PC-9 (cell line): ENCODE measurements at regions not wholly inside any gene's neighbourhood (a gene's known extent, or its start where the extent isn't known, plus 50 kb on each side); places are given as distances from the start of the nearest gene placed in this dataset.

Experiments used
- BruUV-seq: library from RNA; stranded (reverse); fragments of 400-500 nt; replicated peaks from 2 replicates; lab custom pipeline; 2021; lab: Mats Ljungman, UMichigan
- CTCF ChIA-PET: fragments of 300-600 bp; sonication (Branson Sonifier 250); formaldehyde crosslinking; loops from one replicate; lab custom pipeline; 2022; ENCODE audit warnings: antibody characterized with exemption; lab: Charles Lee
- POLR2A ChIA-PET: fragments of 300-600 bp; sonication (Branson Sonifier 250); formaldehyde crosslinking; loops from one replicate; lab custom pipeline; 2022; ENCODE audit warnings: antibody characterized with exemption; ENCODE audit not compliant: unreplicated experiment; lab: Charles Lee
- DNase-seq, 2 experiments: peaks; one replicate each; pipeline versions ENCODE4 v3.0.0 to v3.0.0-alpha.2; 2015 to 2022; ENCODE audit warnings: mixed read lengths in 1 of 2
- H2AFZ ChIP-seq: fragments of 200-600 bp; sonication (generic); 2 replicates; pipeline ENCODE4 v1.8.1; 2017; ENCODE audit warnings: antibody characterized with exemption
- H3F3A ChIP-seq: fragments of 200-600 bp; sonication (generic); 2 replicates; pipeline ENCODE4 v1.8.1; 2017; ENCODE audit warnings: antibody characterized with exemption, mild to moderate bottlenecking, low read depth; ENCODE audit not compliant: insufficient read depth
- H3K27ac ChIP-seq: fragments of 200-600 bp; sonication (generic); 2 replicates; pipeline ENCODE4 v1.6.1; 2016; ENCODE audit warnings: mixed run types
- H3K27me3 ChIP-seq: fragments of 200-600 bp; sonication (generic); 2 replicates; pipeline ENCODE4 v1.6.1; 2016; ENCODE audit warnings: low read depth, mixed run types; ENCODE audit not compliant: insufficient read depth
- H3K36me3 ChIP-seq: fragments of 200-600 bp; sonication (generic); 2 replicates; pipeline ENCODE4 v1.6.1; 2016; ENCODE audit warnings: low read depth, mixed run types
- H3K4me1 ChIP-seq: fragments of 200-600 bp; sonication (generic); replicated peaks from 2 replicates; pipeline ENCODE4 v1.6.1; 2016; ENCODE audit warnings: mixed run types; ENCODE audit not compliant: insufficient read depth
- H3K4me2 ChIP-seq: fragments of 200-600 bp; sonication (generic); 2 replicates; pipeline ENCODE4 v1.6.1; 2017; ENCODE audit warnings: mixed run types
- H3K4me3 ChIP-seq: fragments of 200-600 bp; sonication (generic); 2 replicates; pipeline ENCODE4 v1.6.1; 2016; ENCODE audit warnings: mixed run types
- H3K79me2 ChIP-seq: fragments of 200-600 bp; sonication (generic); 2 replicates; pipeline ENCODE4 v1.6.1; 2017; ENCODE audit warnings: low read depth, mixed run types
- H3K9me2 ChIP-seq: fragments of 200-600 bp; sonication (generic); 2 replicates; pipeline ENCODE4 v1.8.1; 2017; ENCODE audit warnings: mild to moderate bottlenecking; ENCODE audit not compliant: insufficient read depth
- H3K9me3 ChIP-seq: fragments of 200-600 bp; sonication (generic); 2 replicates; pipeline ENCODE4 v1.8.1; 2016; ENCODE audit warnings: low read depth; ENCODE audit not compliant: insufficient read depth
- H4K20me1 ChIP-seq: fragments of 200-600 bp; sonication (generic); 2 replicates; pipeline ENCODE4 v1.8.1; 2017; ENCODE audit not compliant: insufficient read depth
- EZH2 ChIP-seq: fragments of 200-600 bp; sonication (generic); IDR thresholded peaks from 2 replicates; pipeline ENCODE4 v1.8.0; 2017; ENCODE audit warnings: antibody characterized with exemption, low read depth
- intact Hi-C: fragments of 100-400 bp; cut with micrococcal nuclease; formaldehyde crosslinking; loops from one replicate; pipeline ENCODE4 v1.10.0; 2022; ENCODE audit not compliant: unreplicated experiment
- TF ChIP-seq, protein P1 (sequence below): fragments of 200-600 bp; sonication (generic); conservative IDR thresholded peaks from 2 replicates; pipeline ENCODE4 v1.6.1; 2017; ENCODE audit warnings: mixed run types, antibody characterized with exemption, mild to moderate bottlenecking, moderate library complexity

DNA sequence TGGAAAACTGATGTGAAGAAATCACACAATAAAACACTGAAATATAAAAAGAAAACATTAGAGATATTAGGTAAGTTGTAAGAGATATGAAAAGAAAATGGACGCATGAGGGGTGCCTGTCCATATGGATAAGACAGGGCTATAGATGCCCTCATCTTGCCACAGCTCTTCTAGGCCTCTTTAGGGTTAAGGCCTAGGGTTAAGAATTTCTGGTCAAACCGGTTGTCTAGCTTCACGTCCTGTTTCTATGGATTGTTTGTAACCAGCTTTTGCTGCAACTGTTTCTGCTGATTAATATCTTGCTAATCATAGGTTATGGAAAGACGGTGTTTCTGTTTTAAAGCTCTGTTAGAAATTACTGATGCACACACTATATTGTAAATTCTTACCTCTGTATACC is 389.9 kb upstream of the CTNND2 start:
- CTCF ChIA-PET, result interaction anchor here (0.7 kb wide), 1 partner anchor 51 kb away, joined by 3 read pairs; no protein-coding TSS in a partner anchor
- no TSS peak for BruUV-seq
- no peaks in the 10 kb centered on the region for H3F3A ChIP-seq
- H3K4me2 ChIP-seq, result no peak overlapping the region
- no peaks in the 10 kb centered on the region for H3K9me2 ChIP-seq
- TF ChIP-seq, protein P1, sequence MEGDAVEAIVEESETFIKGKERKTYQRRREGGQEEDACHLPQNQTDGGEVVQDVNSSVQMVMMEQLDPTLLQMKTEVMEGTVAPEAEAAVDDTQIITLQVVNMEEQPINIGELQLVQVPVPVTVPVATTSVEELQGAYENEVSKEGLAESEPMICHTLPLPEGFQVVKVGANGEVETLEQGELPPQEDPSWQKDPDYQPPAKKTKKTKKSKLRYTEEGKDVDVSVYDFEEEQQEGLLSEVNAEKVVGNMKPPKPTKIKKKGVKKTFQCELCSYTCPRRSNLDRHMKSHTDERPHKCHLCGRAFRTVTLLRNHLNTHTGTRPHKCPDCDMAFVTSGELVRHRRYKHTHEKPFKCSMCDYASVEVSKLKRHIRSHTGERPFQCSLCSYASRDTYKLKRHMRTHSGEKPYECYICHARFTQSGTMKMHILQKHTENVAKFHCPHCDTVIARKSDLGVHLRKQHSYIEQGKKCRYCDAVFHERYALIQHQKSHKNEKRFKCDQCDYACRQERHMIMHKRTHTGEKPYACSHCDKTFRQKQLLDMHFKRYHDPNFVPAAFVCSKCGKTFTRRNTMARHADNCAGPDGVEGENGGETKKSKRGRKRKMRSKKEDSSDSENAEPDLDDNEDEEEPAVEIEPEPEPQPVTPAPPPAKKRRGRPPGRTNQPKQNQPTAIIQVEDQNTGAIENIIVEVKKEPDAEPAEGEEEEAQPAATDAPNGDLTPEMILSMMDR, result no peak
- TF ChIP-seq EZH2, result no peak
- no peak for DNase-seq
- no peaks in the 10 kb centered on the region for H3K79me2 ChIP-seq
- no peak overlapping the region for H3K4me3 ChIP-seq
- no peaks in the 10 kb centered on the region for H3K36me3 ChIP-seq
- H4K20me1 ChIP-seq, result no peaks in the 10 kb centered on the region
- POLR2A ChIA-PET, result no interaction called here
- H2AFZ ChIP-seq, result no peak overlapping the region
- no peak overlapping the region for H3K27ac ChIP-seq
- H3K9me3 ChIP-seq, result peaks cover 16% of the 10 kb centered on the region; the same call in 1 of the 2 replicates
- H3K27me3 ChIP-seq, result no peaks in the 10 kb centered on the region
- intact Hi-C loops, result no loop called here
- H3K4me1 ChIP-seq, result no peaks in the 10 kb centered on the region

DNA sequence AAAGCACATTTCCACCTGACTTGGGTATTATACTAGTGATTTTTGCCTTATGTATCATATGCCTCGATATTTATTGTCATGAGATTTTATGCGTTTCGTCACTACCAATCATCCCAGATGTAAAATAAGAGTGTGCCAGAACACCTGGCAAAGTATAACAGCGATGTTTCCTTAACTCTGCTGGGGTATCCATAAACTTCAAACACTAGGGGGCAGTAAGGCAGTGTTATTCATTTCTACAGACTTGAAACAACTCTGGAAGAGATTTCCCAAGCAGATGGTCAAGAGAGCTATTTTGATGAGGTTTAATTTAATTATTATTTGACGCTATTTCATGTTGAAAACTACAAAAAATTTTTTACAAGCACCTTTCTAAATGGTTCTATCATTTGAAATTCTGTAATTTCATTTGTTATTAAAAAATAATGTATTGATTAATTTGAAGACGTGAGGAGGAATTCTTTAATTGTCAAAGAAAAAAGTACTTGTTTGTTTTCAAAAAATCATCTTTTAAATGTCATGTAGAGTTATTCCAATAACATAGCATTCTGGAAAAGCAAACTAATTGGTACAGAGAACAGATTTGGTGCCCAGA is 388.5 kb upstream of the CTNND2 start:
- Histone ChIP-seq H3K4me2 (no peak overlapping the region), H3K9me2 (no peaks in the 10 kb centered on the region), H3K27me3 (no peaks in the 10 kb centered on the region), H3K4me3 (no peak overlapping the region), H4K20me1 (no peaks in the 10 kb centered on the region), H2AFZ (no peak overlapping the region), H3K27ac (no peak overlapping the region), H3K79me2 (no peaks in the 10 kb centered on the region), H3K4me1 (no peaks in the 10 kb centered on the region), H3K9me3 (peaks cover 16% of the 10 kb centered on the region; the same call in 1 of the 2 replicates), H3F3A (no peaks in the 10 kb centered on the region), H3K36me3 (no peaks in the 10 kb centered on the region)
- intact Hi-C loops, result loop anchor here (2.0 kb wide), 2 partner anchors 1186 to 1664 kb away; no protein-coding TSS in a partner anchor
- ChIA-PET CTCF (no interaction called here), POLR2A (no interaction called here)
- TF ChIP-seq, protein P1, result peak; percentile 72
- TF ChIP-seq EZH2, result no peak
- no peak for DNase-seq
- BruUV-seq, result no TSS peak

DNA sequence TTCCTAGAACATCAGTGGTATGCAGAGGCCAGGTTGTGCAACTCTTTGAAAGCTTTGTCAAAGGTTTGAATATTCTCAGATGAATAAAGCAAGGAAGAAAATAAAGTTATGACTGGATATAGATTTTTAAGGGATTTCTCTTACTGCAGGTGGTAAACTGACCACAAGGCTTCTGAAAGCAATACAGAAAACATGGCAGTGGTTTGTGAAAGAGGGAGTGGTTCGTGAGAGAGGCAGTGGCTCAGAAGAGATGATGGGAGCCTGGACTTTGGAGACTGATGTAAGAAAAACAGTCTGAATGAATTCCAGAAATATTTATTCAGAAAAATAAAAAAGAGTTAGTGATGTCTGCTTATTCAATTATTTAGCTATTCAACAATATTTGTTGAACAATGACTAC is 380.4 kb upstream of the CTNND2 start:
- H3K4me2 ChIP-seq, result no peak overlapping the region
- H3K36me3 ChIP-seq, result no peaks in the 10 kb centered on the region
- H3K9me3 ChIP-seq, result no peaks in the 10 kb centered on the region
- no peak for TF ChIP-seq EZH2
- TF ChIP-seq, protein P1, result no peak
- intact Hi-C loops, result no loop called here
- H3K79me2 ChIP-seq, result no peaks in the 10 kb centered on the region
- no peak overlapping the region for H3K4me3 ChIP-seq
- ChIA-PET POLR2A (no interaction called here), CTCF (no interaction called here)
- no peak for DNase-seq
- H3F3A ChIP-seq, result no peaks in the 10 kb centered on the region
- H2AFZ ChIP-seq, result no peak overlapping the region
- BruUV-seq, result no TSS peak
- no peaks in the 10 kb centered on the region for H3K27me3 ChIP-seq
- no peak overlapping the region for H3K27ac ChIP-seq
- H4K20me1 ChIP-seq, result no peaks in the 10 kb centered on the region
- no peaks in the 10 kb centered on the region for H3K9me2 ChIP-seq
- no peaks in the 10 kb centered on the region for H3K4me1 ChIP-seq
